Lung (tissue), 11 donors: ENCODE measurements at regions not wholly inside any gene's neighbourhood (a gene's known extent, or its start where the extent isn't known, plus 50 kb on each side); places are given as distances from the start of the nearest gene placed in this dataset.

Experiments used
- ATAC-seq: fragments of 200-7000 bp; cut with Tn5 transposase; one replicate; pipeline ENCODE4 v1.9.1; 2020; ENCODE audit warnings: moderate number of reproducible peaks; ENCODE audit not compliant: insufficient read depth, low FRiP score
- DNase-seq, 3 donors: peaks; one replicate each; pipeline ENCODE4 v3.0.0-alpha.2; 2013 to 2017
- H3K27ac ChIP-seq, 2 donors: one replicate each; pipeline ENCODE4 v1.5.1; 2013; ENCODE audit warnings: mild to moderate bottlenecking in 2 of 2, moderate library complexity in 2 of 2, control low read depth in 1 of 2, inconsistent platforms in 1 of 2, low read depth in 1 of 2, low read length in 1 of 2
- H3K27me3 ChIP-seq, 3 donors: one replicate each; pipeline ENCODE4 v1.5.1; 2013; ENCODE audit warnings: low read length in 2 of 3; ENCODE audit not compliant: control insufficient read depth in 3 of 3, insufficient read depth in 3 of 3
- H3K36me3 ChIP-seq, 4 donors: one replicate each; pipeline ENCODE4 v1.5.1; 2013; ENCODE audit warnings: low read length in 4 of 4, mild to moderate bottlenecking in 1 of 4, moderate library complexity in 1 of 4; ENCODE audit not compliant: control insufficient read depth in 4 of 4, insufficient read depth in 4 of 4
- H3K4me1 ChIP-seq, 5 donors: one replicate each; pipeline ENCODE4 v1.5.1; 2013; ENCODE audit warnings: low read length in 5 of 5, mild to moderate bottlenecking in 2 of 5, moderate library complexity in 1 of 5; ENCODE audit not compliant: control insufficient read depth in 5 of 5, insufficient read depth in 5 of 5
- H3K4me3 ChIP-seq: one replicate; pipeline ENCODE4 v1.5.1; 2013; ENCODE audit warnings: mild to moderate bottlenecking, control low read depth, moderate library complexity
- H3K9ac ChIP-seq, 2 donors: one replicate each; pipeline ENCODE4 v1.5.1; 2013; ENCODE audit warnings: low read length in 2 of 2, control low read depth in 1 of 2; ENCODE audit not compliant: insufficient read depth in 1 of 2
- H3K9me3 ChIP-seq, 4 donors: one replicate each; pipeline ENCODE4 v1.5.1; 2013; ENCODE audit warnings: low read length in 3 of 4, mild to moderate bottlenecking in 1 of 4, moderate library complexity in 1 of 4; ENCODE audit not compliant: control insufficient read depth in 4 of 4, insufficient read depth in 3 of 4
- CTCF ChIP-seq: IDR thresholded peaks from 2 replicates; pipeline ENCODE4 v1.5.1; 2012; ENCODE audit warnings: mild to moderate bottlenecking; ENCODE audit errors: control extremely low read depth, extremely low read depth
- WGBS, 2 donors: extraction: QIAGEN DNeasy Blood & Tissue Kit; methylation state at CpG; one replicate each; pipeline ENCODE4 v1.1.7; 2013; 5-methylcytosine and 5-hydroxymethylcytosine counted together
- donor health status: control.
- donor health status: control.
- donor health status: Bipolar disorder and iron deficiency.
- donor health status: healthy.
- donor health status: DM: yes; HTN: yes; CAD: no.

- H3K4me1 ChIP-seq: peaks cover 0 to 1% (median 0%) of the 10 kb centered on the region in 5 donors
- no peak for TF ChIP-seq CTCF
- ATAC-seq: no peak
- H3K9me3 ChIP-seq: no peaks in the 10 kb centered on the region
- H3K27ac ChIP-seq: no peak overlapping the region
- no peaks in the 10 kb centered on the region for H3K36me3 ChIP-seq
- no peaks in the 10 kb centered on the region for H3K27me3 ChIP-seq
- DNase-seq: no peak
- H3K4me3 ChIP-seq: no peak overlapping the region
- no peak overlapping the region for H3K9ac ChIP-seq
- 88% methylated on average over 3 of the region's 3 CpGs for WGBS, 2 donors
Observed at GRCh38 chr1:209444961-209445360, 138.6 kb upstream of the CAMK1G start.

DNA sequence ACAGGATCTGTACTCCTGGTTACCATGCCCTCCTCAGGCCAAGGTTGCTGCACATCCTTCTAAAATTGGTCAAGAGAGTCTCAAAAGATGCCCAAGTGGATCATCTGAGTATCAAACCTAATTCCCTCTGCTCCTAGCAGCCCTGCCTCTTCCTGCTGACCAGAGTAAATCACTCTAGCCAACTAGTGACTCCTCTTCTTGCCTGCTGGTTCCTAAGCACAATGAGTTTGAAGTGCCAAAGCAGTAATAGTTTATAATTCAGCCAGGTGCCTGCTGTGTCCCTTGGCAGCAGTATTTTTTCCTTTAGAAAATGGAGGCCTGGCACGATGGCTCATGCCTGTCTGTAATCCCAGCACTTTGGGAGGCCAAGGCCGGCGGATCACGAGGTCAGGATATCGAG, 137.9 kb upstream of the CAMK1G start:
- H3K27me3 ChIP-seq: no peaks in the 10 kb centered on the region
- no peak overlapping the region for H3K9ac ChIP-seq
- ATAC-seq (no peak), DNase-seq (no peak)
- TF ChIP-seq CTCF: no peak
- H3K36me3 ChIP-seq: no peaks in the 10 kb centered on the region
- H3K9me3 ChIP-seq: no peaks in the 10 kb centered on the region
- no peak overlapping the region for H3K27ac ChIP-seq
- H3K4me1 ChIP-seq: peaks cover 0 to 1% (median 0%) of the 10 kb centered on the region in 5 donors
- H3K4me3 ChIP-seq: no peak overlapping the region
- WGBS, 2 donors: 93 to 95% methylated on average over 5 of the region's 5 CpGs

DNA sequence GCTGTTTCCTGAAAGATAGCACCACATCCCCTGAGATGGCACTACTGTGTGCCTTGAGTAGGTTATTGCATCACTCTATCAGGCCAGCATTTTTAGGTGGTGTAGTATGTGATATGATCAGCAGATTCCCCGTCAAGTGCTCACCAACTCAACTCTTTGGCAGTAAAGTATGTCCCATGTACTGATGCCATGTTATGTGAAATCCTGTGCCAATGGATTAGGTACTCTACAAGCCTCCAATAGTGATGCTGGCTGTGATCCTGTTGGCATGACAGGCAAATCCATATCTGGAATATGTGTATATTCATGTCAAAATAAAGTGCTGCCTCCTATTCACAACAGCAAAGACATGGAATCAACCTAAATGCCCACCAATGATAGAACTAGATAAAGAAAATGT, 137.2 kb upstream of the CAMK1G start:
- ATAC-seq (no peak), DNase-seq (no peak)
- 94 to 96% methylated on average over 1 of the region's 1 CpG for WGBS, 2 donors
- no peak for TF ChIP-seq CTCF
- H3K27ac ChIP-seq: no peak overlapping the region
- H3K36me3 ChIP-seq: no peaks in the 10 kb centered on the region
- no peak overlapping the region for H3K9ac ChIP-seq
- H3K4me1 ChIP-seq: peaks cover 0 to 1% (median 0%) of the 10 kb centered on the region in 5 donors
- no peaks in the 10 kb centered on the region for H3K9me3 ChIP-seq
- H3K27me3 ChIP-seq: no peaks in the 10 kb centered on the region
- no peak overlapping the region for H3K4me3 ChIP-seq

- no peaks in the 10 kb centered on the region for H3K4me1 ChIP-seq
- no peak overlapping the region for H3K4me3 ChIP-seq
- no peak for ATAC-seq
- WGBS, 2 donors: 53 to 83% methylated on average over 2 of the region's 2 CpGs
- peak in 1 of 3 donors; percentile 21 for DNase-seq
- no peak overlapping the region for H3K27ac ChIP-seq
- peaks cover 0 to 2% (median 0%) of the 10 kb centered on the region in 4 donors for H3K9me3 ChIP-seq
- H3K36me3 ChIP-seq: no peaks in the 10 kb centered on the region
- no peak overlapping the region for H3K9ac ChIP-seq
- H3K27me3 ChIP-seq: no peaks in the 10 kb centered on the region
- no peak for TF ChIP-seq CTCF
Observed at GRCh38 chr1:209454340-209454994, 129.0 kb upstream of the CAMK1G start.
